Endodermal cell (in vitro differentiated cells): ENCODE measurements at regions not wholly inside any gene's neighbourhood (a gene's known extent, or its start where the extent isn't known, plus 50 kb on each side); places are given as distances from the start of the nearest gene placed in this dataset.

ENCODE experiments used
- DNase-seq: peaks from one replicate; pipeline ENCODE4 v3.0.0-alpha.2; 2017
- H3K27ac ChIP-seq: 2 replicates; pipeline ENCODE4 v1.5.1; 2013; ENCODE audit warnings: mild to moderate bottlenecking, low read depth, low read length, moderate library complexity
- H3K27me3 ChIP-seq: 2 replicates; pipeline ENCODE4 v1.6.1; 2013; ENCODE audit warnings: mild to moderate bottlenecking, low read length, moderate library complexity; ENCODE audit not compliant: insufficient read depth, control insufficient read depth, poor library complexity, severe bottlenecking
- H3K36me3 ChIP-seq: 2 replicates; pipeline ENCODE4 v1.7.0; 2013; ENCODE audit warnings: mild to moderate bottlenecking, low read length, moderate library complexity; ENCODE audit not compliant: control insufficient read depth, insufficient read depth
- H3K4me1 ChIP-seq: one replicate; pipeline ENCODE4 v1.7.0; 2013; ENCODE audit warnings: low read length; ENCODE audit not compliant: control insufficient read depth, insufficient read depth
- H3K4me3 ChIP-seq: 2 replicates; pipeline ENCODE4 v1.5.1; 2013; ENCODE audit warnings: mild to moderate bottlenecking, low read length, moderate library complexity
- H3K9ac ChIP-seq: 2 replicates; pipeline ENCODE4 v1.6.1; 2013; ENCODE audit warnings: mild to moderate bottlenecking, low read length, moderate library complexity; ENCODE audit not compliant: poor library complexity, severe bottlenecking; ENCODE audit errors: extremely low read depth
- H3K9me3 ChIP-seq: 2 replicates; pipeline ENCODE4 v1.6.1; 2013; ENCODE audit warnings: mild to moderate bottlenecking, low read length, moderate library complexity; ENCODE audit not compliant: control insufficient read depth
- H3K27ac Mint-ChIP-seq: 2 replicates; pipeline ENCODE4 v1.8.0; 2020; ENCODE audit warnings: mixed read lengths
- H3K27me3 Mint-ChIP-seq: 2 replicates; pipeline ENCODE4 v1.8.0; 2021; ENCODE audit warnings: mild to moderate bottlenecking, mixed read lengths; ENCODE audit not compliant: insufficient read depth
- H3K36me3 Mint-ChIP-seq: 2 replicates; pipeline ENCODE4 v1.8.0; 2020; ENCODE audit warnings: low read depth, mixed read lengths
- H3K4me1 Mint-ChIP-seq: 2 replicates; pipeline ENCODE4 v1.8.0; 2020; ENCODE audit warnings: mixed read lengths
- H3K4me3 Mint-ChIP-seq: 2 replicates; pipeline ENCODE4 v1.8.0; 2020; ENCODE audit warnings: mild to moderate bottlenecking, moderate library complexity, mixed read lengths
- H3K9me3 Mint-ChIP-seq: 2 replicates; pipeline ENCODE4 v1.8.0; 2020; ENCODE audit warnings: mild to moderate bottlenecking, mixed read lengths
- WGBS, 2 experiments: methylation state at CpG; one replicate each; pipeline versions ENCODE4 v1.1.5 to v1.1.7; 2013; ENCODE audit warnings: missing lambda C conversion rate in 2 of 2, mixed read lengths in 1 of 2; ENCODE audit not compliant: insufficient coverage in 1 of 2, insufficient read length in 1 of 2; 5-methylcytosine and 5-hydroxymethylcytosine counted together
- TF ChIP-seq, protein P1 (sequence below): fragments of 200-600 bp; sonication (generic); conservative IDR thresholded peaks from 2 replicates; pipeline ENCODE4 v1.5.0; 2021; ENCODE audit warnings: antibody characterized with exemption, mild to moderate bottlenecking

- Histone ChIP-seq H3K36me3 (no peaks in the 10 kb centered on the region), H3K27me3 (no peaks in the 10 kb centered on the region), H3K4me1 (no peaks in the 10 kb centered on the region), H3K9ac (no peak overlapping the region), H3K27ac (no peak overlapping the region), H3K4me3 (no peak overlapping the region), H3K9me3 (no peaks in the 10 kb centered on the region)
- Mint-ChIP-seq H3K27me3 (no peaks in the 10 kb centered on the region), H3K4me1 (peaks cover 9% of the 10 kb centered on the region), H3K27ac (no peak overlapping the region), H3K36me3 (peaks cover 3% of the 10 kb centered on the region), H3K4me3 (no peak overlapping the region), H3K9me3 (peaks cover 3% of the 10 kb centered on the region)
- 88 to 100% methylated on average over 3 to 5 of the region's 5 CpGs for WGBS, 2 experiments
- TF ChIP-seq, protein P1, sequence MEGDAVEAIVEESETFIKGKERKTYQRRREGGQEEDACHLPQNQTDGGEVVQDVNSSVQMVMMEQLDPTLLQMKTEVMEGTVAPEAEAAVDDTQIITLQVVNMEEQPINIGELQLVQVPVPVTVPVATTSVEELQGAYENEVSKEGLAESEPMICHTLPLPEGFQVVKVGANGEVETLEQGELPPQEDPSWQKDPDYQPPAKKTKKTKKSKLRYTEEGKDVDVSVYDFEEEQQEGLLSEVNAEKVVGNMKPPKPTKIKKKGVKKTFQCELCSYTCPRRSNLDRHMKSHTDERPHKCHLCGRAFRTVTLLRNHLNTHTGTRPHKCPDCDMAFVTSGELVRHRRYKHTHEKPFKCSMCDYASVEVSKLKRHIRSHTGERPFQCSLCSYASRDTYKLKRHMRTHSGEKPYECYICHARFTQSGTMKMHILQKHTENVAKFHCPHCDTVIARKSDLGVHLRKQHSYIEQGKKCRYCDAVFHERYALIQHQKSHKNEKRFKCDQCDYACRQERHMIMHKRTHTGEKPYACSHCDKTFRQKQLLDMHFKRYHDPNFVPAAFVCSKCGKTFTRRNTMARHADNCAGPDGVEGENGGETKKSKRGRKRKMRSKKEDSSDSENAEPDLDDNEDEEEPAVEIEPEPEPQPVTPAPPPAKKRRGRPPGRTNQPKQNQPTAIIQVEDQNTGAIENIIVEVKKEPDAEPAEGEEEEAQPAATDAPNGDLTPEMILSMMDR, result no peak
- DNase-seq, result no peak
Measured at GRCh38 chr5:39775797-39776365, 351.1 kb upstream of the DAB2 start.

- TF ChIP-seq, protein P1, result no peak
- Mint-ChIP-seq H3K27ac (no peak overlapping the region), H3K27me3 (no peaks in the 10 kb centered on the region), H3K9me3 (peaks cover 3% of the 10 kb centered on the region), H3K4me1 (peaks cover 5% of the 10 kb centered on the region), H3K4me3 (no peak overlapping the region), H3K36me3 (peaks cover 3% of the 10 kb centered on the region)
- Histone ChIP-seq H3K9me3 (no peaks in the 10 kb centered on the region), H3K27ac (no peak overlapping the region), H3K9ac (no peak overlapping the region), H3K4me1 (no peaks in the 10 kb centered on the region), H3K4me3 (no peak overlapping the region), H3K27me3 (no peaks in the 10 kb centered on the region), H3K36me3 (no peaks in the 10 kb centered on the region)
- no peak for DNase-seq
- WGBS, 2 experiments, result 94 to 100% methylated on average over 1 of the region's 2 CpGs
Measured at GRCh38 chr5:39775086-39775796, 350.5 kb upstream of the DAB2 start.

DNA sequence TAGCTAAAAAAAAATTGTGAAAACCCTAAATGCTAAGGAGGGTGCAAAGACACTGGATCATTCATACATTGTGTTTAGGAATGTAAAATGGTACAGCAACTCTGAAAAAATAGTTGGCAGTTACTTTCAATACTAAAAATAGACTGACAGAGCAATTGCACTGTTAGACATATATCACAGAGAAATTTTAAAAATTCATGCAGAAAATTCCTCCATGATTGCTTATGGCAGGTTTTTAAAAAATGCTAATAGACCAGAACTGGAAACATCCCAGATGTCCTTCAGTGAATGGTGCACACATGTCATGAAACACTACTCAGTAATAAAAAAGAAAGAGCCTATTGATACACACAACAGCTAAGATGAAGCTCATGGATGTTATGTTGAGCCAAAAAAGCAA lies 349.8 kb upstream of the DAB2 start:
- Histone ChIP-seq H3K4me1 (no peaks in the 10 kb centered on the region), H3K36me3 (no peaks in the 10 kb centered on the region), H3K27ac (no peak overlapping the region), H3K9ac (no peak overlapping the region), H3K27me3 (no peaks in the 10 kb centered on the region), H3K4me3 (no peak overlapping the region), H3K9me3 (no peaks in the 10 kb centered on the region)
- Mint-ChIP-seq H3K4me3 (no peak overlapping the region), H3K27me3 (no peaks in the 10 kb centered on the region), H3K27ac (no peak overlapping the region), H3K36me3 (peaks cover 3% of the 10 kb centered on the region), H3K4me1 (no peaks in the 10 kb centered on the region), H3K9me3 (peaks cover 3% of the 10 kb centered on the region)
- DNase-seq, result no peak
- TF ChIP-seq, protein P1, result no peak
